GM18520 (cell line): ENCODE measurements at regions not wholly inside any gene's neighbourhood (a gene's known extent, or its start where the extent isn't known, plus 50 kb on each side); places are given as distances from the start of the nearest gene placed in this dataset.

Experiments used
- ATAC-seq: cut with Tn5 transposase; IDR thresholded peaks from one replicate; pipeline ENCODE4 v1.9.1; 2021; ENCODE audit not compliant: unreplicated experiment

- ATAC-seq, result no peak
These were observed 186.2 kb downstream of the ERMARD start for GRCh38 chr6:169937389-169938261.

GRCh38 chr6:169936355-169936975 is 185.0 kb downstream of the ERMARD start:
- ATAC-seq, result no peak

GRCh38 chr6:169935861-169936260 is 184.4 kb downstream of the ERMARD start:
- no peak for ATAC-seq

- no peak for ATAC-seq
These were observed 183.9 kb downstream of the ERMARD start for GRCh38 chr6:169935348-169935718.

- no peak for ATAC-seq
These were observed 183.4 kb downstream of the ERMARD start for GRCh38 chr6:169934699-169935347.

GRCh38 chr6:169933839-169934698 is 182.6 kb downstream of the ERMARD start:
- no peak for ATAC-seq

- no peak for ATAC-seq
These were observed 181.9 kb downstream of the ERMARD start for GRCh38 chr6:169933251-169933821.

- ATAC-seq, result no peak
These were observed 181.1 kb downstream of the ERMARD start for GRCh38 chr6:169932491-169932890.

GRCh38 chr6:169931261-169931660 is 179.8 kb downstream of the ERMARD start:
- no peak for ATAC-seq

- ATAC-seq, result no peak
These were observed 179.4 kb downstream of the ERMARD start for GRCh38 chr6:169930799-169931198.

- no peak for ATAC-seq
These were observed 176.3 kb downstream of the ERMARD start for GRCh38 chr6:169927711-169928110.

- ATAC-seq, result no peak
These were observed 175.4 kb downstream of the ERMARD start for GRCh38 chr6:169926617-169927417.

GRCh38 chr6:169923468-169924464 is 172.3 kb downstream of the ERMARD start:
- ATAC-seq, result no peak

GRCh38 chr6:169921853-169922824 is 170.7 kb downstream of the ERMARD start:
- ATAC-seq, result no peak

- ATAC-seq, result no peak
These were observed 169.8 kb downstream of the ERMARD start for GRCh38 chr6:169921217-169921616.

- ATAC-seq, result no peak
These were observed 169.1 kb downstream of the ERMARD start for GRCh38 chr6:169920359-169921020.

- no peak for ATAC-seq
These were observed 167.6 kb downstream of the ERMARD start for GRCh38 chr6:169918954-169919549.
